HuH-7 (cell line): ENCODE measurements at regions not wholly inside any gene's neighbourhood (a gene's known extent, or its start where the extent isn't known, plus 50 kb on each side); places are given as distances from the start of the nearest gene placed in this dataset.
"Not testable (repeated sequence)": the region's sequence is repeated elsewhere in the genome, so short reads cannot be mapped to it uniquely, and the experiment has no call there.

Experiments used
- DNase-seq: peaks from one replicate; pipeline ENCODE4 v3.0.0; 2011; ENCODE audit warnings: low spot score

GRCh38 chr1:45258059-45258650 lies 51.8 kb upstream of the ZSWIM5 start:
- no peak for DNase-seq

- no peak for DNase-seq
Measured at GRCh38 chr1:45259053-45259452, 52.6 kb upstream of the ZSWIM5 start.

- no peak for DNase-seq
Measured at GRCh38 chr1:45260244-45260643, 53.8 kb upstream of the ZSWIM5 start.

GRCh38 chr1:45263132-45263531 lies 56.7 kb upstream of the ZSWIM5 start:
- no peak for DNase-seq

- no peak for DNase-seq
Measured at GRCh38 chr1:45265244-45265643, 58.8 kb upstream of the ZSWIM5 start.

GRCh38 chr1:45266151-45266801 lies 59.9 kb upstream of the ZSWIM5 start:
- no peak for DNase-seq

- not testable (repeated sequence) for DNase-seq
Measured at GRCh38 chr1:45268310-45268709, 58.4 kb upstream of the HPDL start.

GRCh38 chr1:45272267-45272666 lies 54.4 kb upstream of the HPDL start:
- not testable (repeated sequence) for DNase-seq

- no peak for DNase-seq
Measured at GRCh38 chr1:45272913-45273371, 53.8 kb upstream of the HPDL start.

- DNase-seq: peak; percentile 32
Measured at GRCh38 chr1:45275054-45275453, 51.6 kb upstream of the HPDL start.
